Liver (tissue), 8 donors: ENCODE measurements at regions not wholly inside any gene's neighbourhood (a gene's known extent, or its start where the extent isn't known, plus 50 kb on each side); places are given as distances from the start of the nearest gene placed in this dataset.

Experiments used
- DNase-seq: peaks from one replicate; pipeline ENCODE4 v3.0.0-alpha.2; 2017; ENCODE audit warnings: low spot score
- H3K27ac ChIP-seq, 2 donors: one replicate each; pipeline ENCODE4 v1.7.0; 2013; ENCODE audit warnings: inconsistent platforms in 2 of 2, low read length in 2 of 2, control low read depth in 1 of 2, low read depth in 1 of 2, mild to moderate bottlenecking in 1 of 2
- H3K27me3 ChIP-seq, 4 donors: one replicate each; pipeline versions ENCODE4 v1.6.1 to v1.7.0; 2013; ENCODE audit warnings: low read length in 3 of 4, inconsistent platforms in 1 of 4, mild to moderate bottlenecking in 1 of 4, moderate library complexity in 1 of 4; ENCODE audit not compliant: control insufficient read depth in 4 of 4, insufficient read depth in 4 of 4
- H3K36me3 ChIP-seq, 4 donors: one replicate each; pipeline versions ENCODE4 v1.6.1 to v1.7.0; 2013; ENCODE audit warnings: low read length in 3 of 4, mild to moderate bottlenecking in 3 of 4, low read depth in 1 of 4, moderate library complexity in 1 of 4; ENCODE audit not compliant: control insufficient read depth in 4 of 4, insufficient read depth in 3 of 4
- H3K4me1 ChIP-seq, 4 donors: one replicate each; pipeline versions ENCODE4 v1.6.1 to v1.7.0; 2013; ENCODE audit warnings: low read length in 3 of 4, mild to moderate bottlenecking in 3 of 4, moderate library complexity in 1 of 4; ENCODE audit not compliant: control insufficient read depth in 4 of 4, insufficient read depth in 4 of 4
- H3K4me3 ChIP-seq, 3 donors: one replicate each; pipeline versions ENCODE4 v1.6.1 to v1.7.0; 2013; ENCODE audit warnings: low read length in 3 of 3, control low read depth in 1 of 3, low read depth in 1 of 3, mild to moderate bottlenecking in 1 of 3
- H3K9ac ChIP-seq, 2 donors: one replicate each; pipeline ENCODE4 v1.7.0; 2013; ENCODE audit warnings: low read length in 2 of 2, mild to moderate bottlenecking in 2 of 2, moderate library complexity in 2 of 2, control low read depth in 1 of 2, low read depth in 1 of 2
- H3K9me3 ChIP-seq, 4 donors: one replicate each; pipeline versions ENCODE4 v1.6.1 to v1.7.0; 2013; ENCODE audit warnings: low read length in 3 of 4; ENCODE audit not compliant: control insufficient read depth in 4 of 4
- ATF3 ChIP-seq: IDR thresholded peaks from 2 replicates; pipeline ENCODE4 v1.6.1; 2016; ENCODE audit warnings: antibody characterized with exemption
- EGR1 ChIP-seq, 2 donors: IDR thresholded peaks; 2 replicates each; pipeline ENCODE4 v1.6.1; 2016 to 2018; ENCODE audit warnings: antibody characterized with exemption in 2 of 2, low read depth in 2 of 2
- FOXA1 ChIP-seq: IDR thresholded peaks from 2 replicates; pipeline ENCODE4 v1.6.1; 2016; ENCODE audit warnings: antibody characterized with exemption
- FOXA2 ChIP-seq: IDR thresholded peaks from 2 replicates; pipeline ENCODE4 v1.6.1; 2016; ENCODE audit warnings: antibody characterized with exemption
- HNF4A ChIP-seq, 2 donors: conservative IDR thresholded peaks; 2 replicates each; pipeline ENCODE4 v1.6.1; 2016; ENCODE audit warnings: antibody characterized with exemption in 2 of 2, mild to moderate bottlenecking in 2 of 2
- HNF4G ChIP-seq: IDR thresholded peaks from 2 replicates; pipeline ENCODE4 v1.6.1; 2016; ENCODE audit warnings: antibody characterized with exemption
- MAX ChIP-seq: IDR thresholded peaks from 2 replicates; pipeline ENCODE4 v1.6.1; 2016; ENCODE audit warnings: antibody characterized with exemption
- NR2F2 ChIP-seq: IDR thresholded peaks from 2 replicates; pipeline ENCODE4 v1.6.1; 2016; ENCODE audit warnings: antibody characterized with exemption
- RAD21 ChIP-seq, 2 donors: IDR thresholded peaks; 2 replicates each; pipeline ENCODE4 v1.6.1; 2016; ENCODE audit warnings: antibody characterized with exemption in 2 of 2, mild to moderate bottlenecking in 2 of 2
- REST ChIP-seq: IDR thresholded peaks from 2 replicates; pipeline ENCODE4 v1.6.1; 2016; ENCODE audit warnings: antibody characterized with exemption, mild to moderate bottlenecking
- SP1 ChIP-seq: IDR thresholded peaks from 2 replicates; pipeline ENCODE4 v1.6.1; 2018; ENCODE audit warnings: antibody characterized with exemption, mild to moderate bottlenecking
- WGBS: extraction: QIAGEN DNeasy Blood & Tissue Kit; methylation state at CpG from one replicate; pipeline ENCODE4 v1.1.7; 2013; 5-methylcytosine and 5-hydroxymethylcytosine counted together
- TF ChIP-seq, protein P1 (sequence below): fragments of 150-350 bp; IDR thresholded peaks from 2 replicates; pipeline ENCODE4 v1.5.1; 2017; ENCODE audit warnings: improper control_type of control experiment, low read depth, low read length; ENCODE audit not compliant: missing input control
- donor health status: healthy.
- donor health status: healthy.
- donor health status: healthy.
- donor health status: healthy.
- donor health status: healthy.

- TF ChIP-seq, protein P1, sequence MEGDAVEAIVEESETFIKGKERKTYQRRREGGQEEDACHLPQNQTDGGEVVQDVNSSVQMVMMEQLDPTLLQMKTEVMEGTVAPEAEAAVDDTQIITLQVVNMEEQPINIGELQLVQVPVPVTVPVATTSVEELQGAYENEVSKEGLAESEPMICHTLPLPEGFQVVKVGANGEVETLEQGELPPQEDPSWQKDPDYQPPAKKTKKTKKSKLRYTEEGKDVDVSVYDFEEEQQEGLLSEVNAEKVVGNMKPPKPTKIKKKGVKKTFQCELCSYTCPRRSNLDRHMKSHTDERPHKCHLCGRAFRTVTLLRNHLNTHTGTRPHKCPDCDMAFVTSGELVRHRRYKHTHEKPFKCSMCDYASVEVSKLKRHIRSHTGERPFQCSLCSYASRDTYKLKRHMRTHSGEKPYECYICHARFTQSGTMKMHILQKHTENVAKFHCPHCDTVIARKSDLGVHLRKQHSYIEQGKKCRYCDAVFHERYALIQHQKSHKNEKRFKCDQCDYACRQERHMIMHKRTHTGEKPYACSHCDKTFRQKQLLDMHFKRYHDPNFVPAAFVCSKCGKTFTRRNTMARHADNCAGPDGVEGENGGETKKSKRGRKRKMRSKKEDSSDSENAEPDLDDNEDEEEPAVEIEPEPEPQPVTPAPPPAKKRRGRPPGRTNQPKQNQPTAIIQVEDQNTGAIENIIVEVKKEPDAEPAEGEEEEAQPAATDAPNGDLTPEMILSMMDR, result no peak
- TF ChIP-seq ATF3 (no peak), RAD21 (IDR thresholded peaks at IDR 0.05) (no peak), NR2F2 (no peak)
These were observed 743.7 kb downstream of the TBC1D32 start (continued) for GRCh38 chr6:120590611-120591010.

DNA sequence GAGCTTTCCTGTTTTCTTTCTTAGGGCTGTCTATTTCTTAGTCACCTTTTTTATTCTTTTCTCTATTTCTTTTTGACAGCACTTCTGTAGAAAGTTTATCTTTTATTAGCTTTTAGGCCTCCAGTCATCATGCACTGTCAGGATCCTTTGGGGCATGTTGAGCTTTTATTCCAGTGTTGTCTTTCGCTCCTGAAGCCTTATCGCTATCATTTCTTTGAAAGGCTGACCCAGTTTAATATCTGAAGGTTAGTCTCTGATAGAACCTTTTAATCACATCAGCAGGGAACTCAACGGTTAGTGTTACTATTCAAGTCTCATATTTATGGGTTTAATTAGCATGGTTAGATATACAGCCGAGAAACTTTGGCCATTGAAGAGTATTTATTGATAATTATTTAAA lies 745.9 kb downstream of the TBC1D32 start:
- no peak for DNase-seq
- no peak overlapping the region for H3K27ac ChIP-seq
- TF ChIP-seq, protein P1, result no peak
- TF ChIP-seq FOXA2 (no peak), HNF4A (conservative IDR thresholded peaks at IDR 0.05) (no peak), FOXA1 (no peak), EGR1 (IDR thresholded peaks at IDR 0.05; ENCODE audit: low read depth in 2 of 2) (no peak), HNF4G (no peak), RAD21 (IDR thresholded peaks at IDR 0.05) (no peak), REST (no peak), ATF3 (no peak)
- H3K36me3 ChIP-seq, result no peaks in the 10 kb centered on the region
- H3K9ac ChIP-seq, result no peak overlapping the region
- no peaks in the 10 kb centered on the region for H3K27me3 ChIP-seq
- 85% methylated on average over 4 of the region's 4 CpGs for WGBS
- H3K4me1 ChIP-seq, result no peaks in the 10 kb centered on the region
- H3K9me3 ChIP-seq, result no peaks in the 10 kb centered on the region
- no peak overlapping the region for H3K4me3 ChIP-seq

DNA sequence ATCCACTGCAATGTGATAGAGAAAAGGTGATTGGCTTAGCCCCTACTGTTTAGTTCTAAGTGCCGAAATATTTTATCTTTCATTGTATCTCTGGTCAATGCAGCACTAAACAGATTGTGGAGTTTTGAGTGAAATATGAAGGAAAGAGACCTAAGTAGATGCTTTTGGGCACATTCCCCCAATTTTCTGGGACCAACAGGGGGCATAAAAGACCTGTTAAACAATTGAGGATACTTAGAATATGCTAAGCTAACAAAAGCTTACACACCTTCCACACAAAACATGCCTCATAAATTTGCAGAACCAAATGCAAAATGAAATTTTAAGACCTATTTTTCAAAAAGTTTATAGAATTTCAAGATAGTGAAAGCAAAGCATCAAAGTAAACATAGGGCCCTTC lies 746.9 kb downstream of the TBC1D32 start:
- Histone ChIP-seq H3K27me3 (no peaks in the 10 kb centered on the region), H3K4me1 (no peaks in the 10 kb centered on the region), H3K36me3 (no peaks in the 10 kb centered on the region), H3K9ac (no peak overlapping the region), H3K27ac (no peak overlapping the region), H3K9me3 (no peaks in the 10 kb centered on the region), H3K4me3 (no peak overlapping the region)
- 0% methylated on average over 1 of the region's 1 CpG for WGBS
- no peak for TF ChIP-seq NR2F2
- no peak for TF ChIP-seq EGR1 (IDR thresholded peaks at IDR 0.05; ENCODE audit: low read depth in 2 of 2)
- no peak for TF ChIP-seq HNF4A (conservative IDR thresholded peaks at IDR 0.05)
- TF ChIP-seq MAX, result no peak
- no peak for TF ChIP-seq SP1
- no peak for TF ChIP-seq RAD21 (IDR thresholded peaks at IDR 0.05)
- TF ChIP-seq HNF4G, result no peak
- TF ChIP-seq FOXA2, result no peak
- TF ChIP-seq ATF3, result no peak
- no peak for TF ChIP-seq FOXA1
- no peak for DNase-seq
